ENCODE measurements at regions not wholly inside any gene's neighbourhood (a gene's known extent, or its start where the extent isn't known, plus 50 kb on each side); places are given as distances from the start of the nearest gene placed in this dataset.

DNA sequence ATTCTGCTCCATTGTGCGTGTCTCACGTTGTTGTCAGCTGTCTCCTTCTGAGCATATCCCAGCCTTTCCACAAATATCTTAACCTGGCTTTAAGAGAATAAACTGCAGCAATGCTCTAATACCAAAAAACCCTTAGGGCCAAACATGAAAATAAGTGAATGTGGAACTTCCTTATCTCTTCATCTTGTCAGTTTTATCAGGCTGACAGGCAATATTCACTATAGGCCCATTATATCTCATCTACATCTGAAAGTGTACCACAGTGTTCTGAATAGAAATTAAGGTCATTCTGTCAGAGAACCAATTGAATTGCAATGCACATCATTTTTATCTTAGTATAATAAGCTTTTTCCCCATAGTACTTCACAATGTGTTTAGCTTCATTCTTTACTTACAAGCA lies 933.1 kb upstream of the FBXO33 start:
- in situ Hi-C loops (cut with HindIII; ENCODE audit: extremely low pct_ligation_motif_present, low pct_unique_long_range_greater_than_20kb) (no loop called here), intact Hi-C loops (cut with micrococcal nuclease; ENCODE audit: unreplicated experiment) (no loop called here)
- no peak overlapping the region for H2AFZ ChIP-seq (ENCODE audit: low read length)
- H3K27me3 ChIP-seq (ENCODE audit: control insufficient read depth in 1 of 2, insufficient read depth in 2 of 2, low read length in 2 of 2) = no peaks in the 10 kb centered on the region
- no peak overlapping the region for H3K9ac ChIP-seq (ENCODE audit: insufficient read depth, low read depth, low read length)
- no peaks in the 10 kb centered on the region for H3K4me1 ChIP-seq (ENCODE audit: insufficient read depth, low read length)
- no peaks in the 10 kb centered on the region for H3K36me3 ChIP-seq (replicated peaks in 1 of 2; ENCODE audit: control insufficient read depth in 1 of 2, insufficient read depth in 2 of 2, low read length in 2 of 2)
- ChIA-PET POLR2A (no interaction called here), CTCF (ENCODE audit: low intra/inter-chr PET ratio, low total read pairs) (no interaction called here)
- DNase-seq (ENCODE audit: low spot score) (no peak), ATAC-seq (no peak), FAIRE-seq (no peak)
- H3K27ac ChIP-seq (ENCODE audit: extremely low read length, insufficient read depth, low read length) = no peak overlapping the region
- BruUV-seq (replicated peaks) = no TSS peak
- peaks cover 90% of the 10 kb centered on the region for H3K9me3 ChIP-seq (ENCODE audit: low read length)
- H3K4me2 ChIP-seq (ENCODE audit: low read depth, low read length) = no peak overlapping the region
- H3K4me3 ChIP-seq (replicated peaks in 1 of 3; ENCODE audit: insufficient read depth in 1 of 3, low read depth in 2 of 3, low read length in 3 of 3) = no peak overlapping the region
- 11% methylated on average over 2 of the region's 2 CpGs for WGBS (ENCODE audit: low lambda C conversion rate)
- H3K79me2 ChIP-seq (ENCODE audit: insufficient read depth, low read length) = no peaks in the 10 kb centered on the region
- H4K20me1 ChIP-seq (ENCODE audit: insufficient read depth, low read length) = no peaks in the 10 kb centered on the region
- TF ChIP-seq PRMT3 (CRISPR knock-in tag; IDR thresholded peaks at IDR 0.05; ENCODE audit: borderline replicate concordance, low read depth) (no peak), NFIC (IDR thresholded peaks at IDR 0.05; ENCODE audit: low read length) (no peak), ATF7-NPFF (CRISPR knock-in tag; IDR thresholded peaks at IDR 0.05; ENCODE audit: low read depth) (no peak), SMYD3 (CRISPR knock-in tag; IDR thresholded peaks at IDR 0.05) (no peak), ZNF766 (CRISPR knock-in tag; IDR thresholded peaks at IDR 0.05; ENCODE audit: borderline replicate concordance) (no peak), FOXM1 (CRISPR knock-in tag; IDR thresholded peaks at IDR 0.05) (no peak), RNF2 (conservative IDR thresholded peaks at IDR 0.05; ENCODE audit: low read depth) (no peak)
- TF ChIP-seq, protein P1, sequence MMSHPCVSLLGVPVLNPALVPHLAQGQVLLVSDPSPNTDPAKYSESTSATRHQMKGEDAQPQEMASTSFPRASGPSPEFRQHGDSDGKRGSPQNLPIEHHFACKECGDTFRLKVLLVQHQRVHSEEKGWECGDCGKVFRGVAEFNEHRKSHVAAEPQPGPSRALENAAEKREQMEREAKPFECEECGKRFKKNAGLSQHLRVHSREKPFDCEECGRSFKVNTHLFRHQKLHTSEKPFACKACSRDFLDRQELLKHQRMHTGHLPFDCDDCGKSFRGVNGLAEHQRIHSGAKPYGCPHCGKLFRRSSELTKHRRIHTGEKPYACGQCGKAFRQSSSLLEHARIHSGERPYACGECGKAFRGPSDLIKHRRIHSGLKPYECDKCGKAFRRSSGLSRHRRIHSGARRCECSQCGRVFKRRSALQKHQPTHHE (CRISPR knock-in tag; IDR thresholded peaks at IDR 0.05; ENCODE audit: borderline replicate concordance) = no peak
- TF ChIP-seq, protein P2, sequence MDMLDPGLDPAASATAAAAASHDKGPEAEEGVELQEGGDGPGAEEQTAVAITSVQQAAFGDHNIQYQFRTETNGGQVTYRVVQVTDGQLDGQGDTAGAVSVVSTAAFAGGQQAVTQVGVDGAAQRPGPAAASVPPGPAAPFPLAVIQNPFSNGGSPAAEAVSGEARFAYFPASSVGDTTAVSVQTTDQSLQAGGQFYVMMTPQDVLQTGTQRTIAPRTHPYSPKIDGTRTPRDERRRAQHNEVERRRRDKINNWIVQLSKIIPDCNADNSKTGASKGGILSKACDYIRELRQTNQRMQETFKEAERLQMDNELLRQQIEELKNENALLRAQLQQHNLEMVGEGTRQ (IDR thresholded peaks at IDR 0.05; ENCODE audit: low read depth, low read length) = no peak
- TF ChIP-seq, protein P2 (CRISPR knock-in tag; IDR thresholded peaks at IDR 0.05; ENCODE audit: borderline replicate concordance) = no peak
- TF ChIP-seq, protein P3, sequence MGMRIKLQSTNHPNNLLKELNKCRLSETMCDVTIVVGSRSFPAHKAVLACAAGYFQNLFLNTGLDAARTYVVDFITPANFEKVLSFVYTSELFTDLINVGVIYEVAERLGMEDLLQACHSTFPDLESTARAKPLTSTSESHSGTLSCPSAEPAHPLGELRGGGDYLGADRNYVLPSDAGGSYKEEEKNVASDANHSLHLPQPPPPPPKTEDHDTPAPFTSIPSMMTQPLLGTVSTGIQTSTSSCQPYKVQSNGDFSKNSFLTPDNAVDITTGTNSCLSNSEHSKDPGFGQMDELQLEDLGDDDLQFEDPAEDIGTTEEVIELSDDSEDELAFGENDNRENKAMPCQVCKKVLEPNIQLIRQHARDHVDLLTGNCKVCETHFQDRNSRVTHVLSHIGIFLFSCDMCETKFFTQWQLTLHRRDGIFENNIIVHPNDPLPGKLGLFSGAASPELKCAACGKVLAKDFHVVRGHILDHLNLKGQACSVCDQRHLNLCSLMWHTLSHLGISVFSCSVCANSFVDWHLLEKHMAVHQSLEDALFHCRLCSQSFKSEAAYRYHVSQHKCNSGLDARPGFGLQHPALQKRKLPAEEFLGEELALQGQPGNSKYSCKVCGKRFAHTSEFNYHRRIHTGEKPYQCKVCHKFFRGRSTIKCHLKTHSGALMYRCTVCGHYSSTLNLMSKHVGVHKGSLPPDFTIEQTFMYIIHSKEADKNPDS (CRISPR knock-in tag; IDR thresholded peaks at IDR 0.05) = no peak
- TF ChIP-seq, protein P4, sequence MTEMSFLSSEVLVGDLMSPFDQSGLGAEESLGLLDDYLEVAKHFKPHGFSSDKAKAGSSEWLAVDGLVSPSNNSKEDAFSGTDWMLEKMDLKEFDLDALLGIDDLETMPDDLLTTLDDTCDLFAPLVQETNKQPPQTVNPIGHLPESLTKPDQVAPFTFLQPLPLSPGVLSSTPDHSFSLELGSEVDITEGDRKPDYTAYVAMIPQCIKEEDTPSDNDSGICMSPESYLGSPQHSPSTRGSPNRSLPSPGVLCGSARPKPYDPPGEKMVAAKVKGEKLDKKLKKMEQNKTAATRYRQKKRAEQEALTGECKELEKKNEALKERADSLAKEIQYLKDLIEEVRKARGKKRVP (CRISPR knock-in tag; IDR thresholded peaks at IDR 0.05) = no peak
- TF ChIP-seq, protein P5, sequence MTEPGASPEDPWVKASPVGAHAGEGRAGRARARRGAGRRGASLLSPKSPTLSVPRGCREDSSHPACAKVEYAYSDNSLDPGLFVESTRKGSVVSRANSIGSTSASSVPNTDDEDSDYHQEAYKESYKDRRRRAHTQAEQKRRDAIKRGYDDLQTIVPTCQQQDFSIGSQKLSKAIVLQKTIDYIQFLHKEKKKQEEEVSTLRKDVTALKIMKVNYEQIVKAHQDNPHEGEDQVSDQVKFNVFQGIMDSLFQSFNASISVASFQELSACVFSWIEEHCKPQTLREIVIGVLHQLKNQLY (CRISPR knock-in tag; IDR thresholded peaks at IDR 0.05) = no peak

All from HepG2 (cell line).